ENCODE measurements at regions not wholly inside any gene's neighbourhood (a gene's known extent, or its start where the extent isn't known, plus 50 kb on each side); places are given as distances from the start of the nearest gene placed in this dataset.

GRCh38 chr2:220555961-220556630 lies 928.7 kb downstream of the SLC4A3 start:
- H3K79me2 ChIP-seq (ENCODE audit: control insufficient read depth, insufficient read depth, low read length) = no peaks in the 10 kb centered on the region
- H2BK15ac ChIP-seq (replicated peaks; ENCODE audit: low read depth) = no peak overlapping the region
- no peak overlapping the region for H4K8ac ChIP-seq (ENCODE audit: low read depth, low read length)
- no peak overlapping the region for H2BK120ac ChIP-seq (ENCODE audit: low read depth, low read length)
- no peaks in the 10 kb centered on the region for H3K4me1 ChIP-seq (ENCODE audit: control insufficient read depth, low read depth, low read length)
- no peak overlapping the region for H3K4ac ChIP-seq (ENCODE audit: low read depth, low read length)
- no CpG with 5 or more reads among the region's 3 CpGs for WGBS (ENCODE audit: extremely low coverage, insufficient coverage, low lambda C conversion rate)
- H2BK5ac ChIP-seq (ENCODE audit: low read length) = no peak overlapping the region
- H3K9ac ChIP-seq (ENCODE audit: low read length) = no peak overlapping the region
- H3K4me2 ChIP-seq (ENCODE audit: low read length) = no peak overlapping the region
- no peak overlapping the region for H3K4me3 ChIP-seq (ENCODE audit: low read length)
- no peak overlapping the region for H3K56ac ChIP-seq (ENCODE audit: low read length)
- H4K5ac ChIP-seq (ENCODE audit: low read length) = no peak overlapping the region
- no peak overlapping the region for H3K23ac ChIP-seq (ENCODE audit: low read length)
- H3K79me1 ChIP-seq (ENCODE audit: low read length) = no peaks in the 10 kb centered on the region
- no peaks in the 10 kb centered on the region for H3K36me3 ChIP-seq (ENCODE audit: control insufficient read depth, insufficient read depth, low read length)
- no peaks in the 10 kb centered on the region for H3K27me3 ChIP-seq (ENCODE audit: insufficient read depth, low read length, poor library complexity)
- H3K27ac ChIP-seq (ENCODE audit: low read depth, low read length) = no peak overlapping the region
- no peak overlapping the region for H3K18ac ChIP-seq (ENCODE audit: low read length)
- DNase-seq = no peak
- no peak overlapping the region for H2AK5ac ChIP-seq (ENCODE audit: low read length)

- Histone ChIP-seq H3K79me2 (ENCODE audit: control insufficient read depth, insufficient read depth, low read length) (no peaks in the 10 kb centered on the region), H3K56ac (ENCODE audit: low read length) (no peak overlapping the region), H3K9ac (ENCODE audit: low read length) (no peak overlapping the region), H3K18ac (ENCODE audit: low read length) (no peak overlapping the region), H4K8ac (ENCODE audit: low read depth, low read length) (no peak overlapping the region), H3K79me1 (ENCODE audit: low read length) (no peaks in the 10 kb centered on the region), H3K36me3 (ENCODE audit: control insufficient read depth, insufficient read depth, low read length) (no peaks in the 10 kb centered on the region), H2BK120ac (ENCODE audit: low read depth, low read length) (no peak overlapping the region), H3K27me3 (ENCODE audit: insufficient read depth, low read length, poor library complexity) (no peaks in the 10 kb centered on the region), H3K4me1 (ENCODE audit: control insufficient read depth, low read depth, low read length) (no peaks in the 10 kb centered on the region), H3K23ac (ENCODE audit: low read length) (no peak overlapping the region), H3K4ac (ENCODE audit: low read depth, low read length) (no peak overlapping the region), H4K5ac (ENCODE audit: low read length) (no peak overlapping the region), H2AK5ac (ENCODE audit: low read length) (no peak overlapping the region), H2BK15ac (replicated peaks; ENCODE audit: low read depth) (no peak overlapping the region), H3K27ac (ENCODE audit: low read depth, low read length) (no peak overlapping the region), H2BK5ac (ENCODE audit: low read length) (no peak overlapping the region), H3K4me3 (ENCODE audit: low read length) (no peak overlapping the region), H3K4me2 (ENCODE audit: low read length) (no peak overlapping the region)
- WGBS (ENCODE audit: extremely low coverage, insufficient coverage, low lambda C conversion rate) = no CpG with 5 or more reads among the region's 1 CpG
- DNase-seq = no peak
Measured at GRCh38 chr2:220556658-220557057, 929.2 kb downstream of the SLC4A3 start.

- no peak for DNase-seq
Measured at GRCh38 chr2:220560192-220560591, 932.8 kb downstream of the SLC4A3 start.

GRCh38 chr2:220562375-220563140 lies 935.1 kb downstream of the SLC4A3 start:
- Histone ChIP-seq H2AK5ac (ENCODE audit: low read length) (no peak overlapping the region), H2BK15ac (replicated peaks; ENCODE audit: low read depth) (no peak overlapping the region), H3K56ac (ENCODE audit: low read length) (no peak overlapping the region), H2BK120ac (ENCODE audit: low read depth, low read length) (no peak overlapping the region), H3K27me3 (ENCODE audit: insufficient read depth, low read length, poor library complexity) (no peaks in the 10 kb centered on the region), H3K4me3 (ENCODE audit: low read length) (no peak overlapping the region), H3K23ac (ENCODE audit: low read length) (no peak overlapping the region), H3K4me1 (ENCODE audit: control insufficient read depth, low read depth, low read length) (no peaks in the 10 kb centered on the region), H3K79me1 (ENCODE audit: low read length) (no peaks in the 10 kb centered on the region), H3K18ac (ENCODE audit: low read length) (no peak overlapping the region), H3K4ac (ENCODE audit: low read depth, low read length) (no peak overlapping the region), H2BK5ac (ENCODE audit: low read length) (no peak overlapping the region), H4K5ac (ENCODE audit: low read length) (no peak overlapping the region), H3K36me3 (ENCODE audit: control insufficient read depth, insufficient read depth, low read length) (no peaks in the 10 kb centered on the region), H3K27ac (ENCODE audit: low read depth, low read length) (no peak overlapping the region), H3K4me2 (ENCODE audit: low read length) (no peak overlapping the region), H3K79me2 (ENCODE audit: control insufficient read depth, insufficient read depth, low read length) (no peaks in the 10 kb centered on the region), H4K8ac (ENCODE audit: low read depth, low read length) (no peak overlapping the region), H3K9ac (ENCODE audit: low read length) (no peak overlapping the region)
- no peak for DNase-seq
- WGBS (ENCODE audit: extremely low coverage, insufficient coverage, low lambda C conversion rate) = no CpG with 5 or more reads among the region's 4 CpGs

More at GRCh38 chr2:220560192-220560591, 932.8 kb downstream of the SLC4A3 start:
- Histone ChIP-seq H3K27ac (ENCODE audit: low read depth, low read length) (no peak overlapping the region), H2BK5ac (ENCODE audit: low read length) (no peak overlapping the region), H3K4ac (ENCODE audit: low read depth, low read length) (no peak overlapping the region), H3K56ac (ENCODE audit: low read length) (no peak overlapping the region), H3K23ac (ENCODE audit: low read length) (no peak overlapping the region), H3K4me2 (ENCODE audit: low read length) (no peak overlapping the region), H3K79me1 (ENCODE audit: low read length) (no peaks in the 10 kb centered on the region), H3K18ac (ENCODE audit: low read length) (no peak overlapping the region), H2AK5ac (ENCODE audit: low read length) (no peak overlapping the region), H3K79me2 (ENCODE audit: control insufficient read depth, insufficient read depth, low read length) (no peaks in the 10 kb centered on the region), H2BK120ac (ENCODE audit: low read depth, low read length) (no peak overlapping the region), H2BK15ac (replicated peaks; ENCODE audit: low read depth) (no peak overlapping the region), H4K5ac (ENCODE audit: low read length) (no peak overlapping the region), H3K27me3 (ENCODE audit: insufficient read depth, low read length, poor library complexity) (no peaks in the 10 kb centered on the region), H4K8ac (ENCODE audit: low read depth, low read length) (no peak overlapping the region), H3K4me3 (ENCODE audit: low read length) (no peak overlapping the region), H3K4me1 (ENCODE audit: control insufficient read depth, low read depth, low read length) (no peaks in the 10 kb centered on the region), H3K9ac (ENCODE audit: low read length) (no peak overlapping the region), H3K36me3 (ENCODE audit: control insufficient read depth, insufficient read depth, low read length) (no peaks in the 10 kb centered on the region)
- WGBS (ENCODE audit: extremely low coverage, insufficient coverage, low lambda C conversion rate) = no CpG with 5 or more reads among the region's 7 CpGs

GRCh38 chr2:220568296-220568695 lies 940.9 kb downstream of the SLC4A3 start:
- H3K36me3 ChIP-seq (ENCODE audit: control insufficient read depth, insufficient read depth, low read length) = no peaks in the 10 kb centered on the region
- no peak overlapping the region for H4K8ac ChIP-seq (ENCODE audit: low read depth, low read length)
- no peak overlapping the region for H4K5ac ChIP-seq (ENCODE audit: low read length)
- H3K27ac ChIP-seq (ENCODE audit: low read depth, low read length) = no peak overlapping the region
- no peak overlapping the region for H2BK15ac ChIP-seq (replicated peaks; ENCODE audit: low read depth)
- WGBS (ENCODE audit: extremely low coverage, insufficient coverage, low lambda C conversion rate) = no CpG with 5 or more reads among the region's 8 CpGs
- H2AK5ac ChIP-seq (ENCODE audit: low read length) = no peak overlapping the region
- H3K9ac ChIP-seq (ENCODE audit: low read length) = no peak overlapping the region
- H3K27me3 ChIP-seq (ENCODE audit: insufficient read depth, low read length, poor library complexity) = no peaks in the 10 kb centered on the region
- H3K79me2 ChIP-seq (ENCODE audit: control insufficient read depth, insufficient read depth, low read length) = no peaks in the 10 kb centered on the region
- no peaks in the 10 kb centered on the region for H3K79me1 ChIP-seq (ENCODE audit: low read length)
- no peaks in the 10 kb centered on the region for H3K4me1 ChIP-seq (ENCODE audit: control insufficient read depth, low read depth, low read length)
- H3K56ac ChIP-seq (ENCODE audit: low read length) = no peak overlapping the region
- DNase-seq = no peak
- no peak overlapping the region for H3K23ac ChIP-seq (ENCODE audit: low read length)
- H3K18ac ChIP-seq (ENCODE audit: low read length) = no peak overlapping the region
- no peak overlapping the region for H3K4me2 ChIP-seq (ENCODE audit: low read length)
- no peak overlapping the region for H2BK5ac ChIP-seq (ENCODE audit: low read length)
- no peak overlapping the region for H3K4ac ChIP-seq (ENCODE audit: low read depth, low read length)
- no peak overlapping the region for H3K4me3 ChIP-seq (ENCODE audit: low read length)
- no peak overlapping the region for H2BK120ac ChIP-seq (ENCODE audit: low read depth, low read length)

Data from mesendoderm (in vitro differentiated cells).